Breast epithelium (tissue), 4 donors: ENCODE measurements at regions not wholly inside any gene's neighbourhood (a gene's known extent, or its start where the extent isn't known, plus 50 kb on each side); places are given as distances from the start of the nearest gene placed in this dataset.

Source experiments
- DNase-seq, 2 donors: peaks; one replicate each; pipeline ENCODE4 v3.0.0-alpha.2; 2019; ENCODE audit warnings: low spot score in 2 of 2
- H3K27ac ChIP-seq, 2 donors: fragments of 200-600 bp; sonication (generic) in 1 of 2; one replicate each; pipeline ENCODE4 v1.5.1; 2016 to 2019; ENCODE audit warnings: mild to moderate bottlenecking in 1 of 2
- H3K27me3 ChIP-seq, 2 donors: fragments of 200-600 bp; sonication (generic) in 1 of 2; one replicate each; pipeline versions ENCODE4 v1.5.1 to v1.6.0; 2017 to 2019; ENCODE audit warnings: control low read depth in 1 of 2, mild to moderate bottlenecking in 1 of 2
- H3K36me3 ChIP-seq: fragments of 200-600 bp; one replicate; pipeline ENCODE4 v1.5.1; 2019
- H3K4me1 ChIP-seq, 2 donors: fragments of 200-600 bp; sonication (generic); one replicate each; pipeline ENCODE4 v1.5.1; 2016 to 2019; ENCODE audit warnings: control low read depth in 1 of 2
- H3K4me3 ChIP-seq, 3 donors: fragments of 200-600 bp; sonication (generic); 1 replicate in 2 of 3; 2 replicates in 1 of 3; pipeline ENCODE4 v1.5.1; 2016 to 2019; ENCODE audit warnings: mild to moderate bottlenecking in 3 of 3, moderate library complexity in 2 of 3
- H3K9me3 ChIP-seq, 2 donors: fragments of 200-600 bp; sonication (generic) in 1 of 2; one replicate each; pipeline ENCODE4 v1.5.1; 2016 to 2019; ENCODE audit warnings: control low read depth in 1 of 2
- CTCF ChIP-seq, 3 donors: fragments of 450-650 bp; IDR thresholded peaks; one replicate each; pipeline ENCODE4 v1.5.1; 2016 to 2017; ENCODE audit warnings: antibody characterized with exemption in 3 of 3, mild to moderate bottlenecking in 3 of 3, moderate library complexity in 3 of 3
- POLR2A ChIP-seq: fragments of 450-650 bp; IDR thresholded peaks from one replicate; pipeline ENCODE4 v1.6.1; 2016; ENCODE audit warnings: antibody characterized with exemption, mild to moderate bottlenecking, moderate library complexity
- POLR2AphosphoS5 ChIP-seq, 3 donors: sonication (generic); formaldehyde crosslinking; IDR thresholded peaks; one replicate each; pipeline ENCODE4 v1.6.1; 2017; ENCODE audit warnings: antibody characterized with exemption in 3 of 3
- intact Hi-C: fragments of 100-400 bp; cut with DNase I; formaldehyde crosslinking; loops from one replicate; pipeline ENCODE4 v1.15.1; 2023; ENCODE audit warnings: low total_unique reads

- no peaks in the 10 kb centered on the region for H3K4me1 ChIP-seq
- no peak overlapping the region for H3K27ac ChIP-seq
- H3K36me3 ChIP-seq: no peaks in the 10 kb centered on the region
- intact Hi-C loops: no loop called here
- no peak overlapping the region for H3K4me3 ChIP-seq
- no peaks in the 10 kb centered on the region for H3K27me3 ChIP-seq
- no peak for DNase-seq
- TF ChIP-seq POLR2AphosphoS5 (IDR thresholded peaks at IDR 0.05): no peak
- no peak for TF ChIP-seq CTCF (IDR thresholded peaks at IDR 0.05)
- TF ChIP-seq POLR2A: no peak
- H3K9me3 ChIP-seq: no peaks in the 10 kb centered on the region
Measured at GRCh38 chr2:144082327-144082726, 437.6 kb downstream of the ZEB2 start.

- no peak for TF ChIP-seq CTCF (IDR thresholded peaks at IDR 0.05)
- no peak for TF ChIP-seq POLR2A
- no peak for TF ChIP-seq POLR2AphosphoS5 (IDR thresholded peaks at IDR 0.05)
- intact Hi-C loops: no loop called here
- H3K4me3 ChIP-seq: no peak overlapping the region
- H3K36me3 ChIP-seq: no peaks in the 10 kb centered on the region
- no peaks in the 10 kb centered on the region for H3K27me3 ChIP-seq
- no peak for DNase-seq
- H3K9me3 ChIP-seq: no peaks in the 10 kb centered on the region
- H3K27ac ChIP-seq: no peak overlapping the region
- no peaks in the 10 kb centered on the region for H3K4me1 ChIP-seq
Measured at GRCh38 chr2:144081272-144081671, 438.6 kb downstream of the ZEB2 start.

- H3K27ac ChIP-seq: no peak overlapping the region
- no peaks in the 10 kb centered on the region for H3K9me3 ChIP-seq
- H3K4me3 ChIP-seq: no peak overlapping the region
- no peak for DNase-seq
- no peaks in the 10 kb centered on the region for H3K36me3 ChIP-seq
- intact Hi-C loops: no loop called here
- TF ChIP-seq POLR2A: no peak
- TF ChIP-seq CTCF (IDR thresholded peaks at IDR 0.05): no peak
- H3K27me3 ChIP-seq: no peaks in the 10 kb centered on the region
- H3K4me1 ChIP-seq: no peaks in the 10 kb centered on the region
Measured at GRCh38 chr2:144079803-144080202, 440.1 kb downstream of the ZEB2 start.

GRCh38 chr2:144078802-144079724 lies 440.9 kb downstream of the ZEB2 start:
- intact Hi-C loops: no loop called here
- TF ChIP-seq CTCF (IDR thresholded peaks at IDR 0.05) (no peak), POLR2AphosphoS5 (IDR thresholded peaks at IDR 0.05) (no peak), POLR2A (no peak)

GRCh38 chr2:144078106-144078505 lies 441.8 kb downstream of the ZEB2 start:
- Histone ChIP-seq H3K36me3 (no peaks in the 10 kb centered on the region), H3K27me3 (no peaks in the 10 kb centered on the region), H3K4me1 (no peaks in the 10 kb centered on the region), H3K4me3 (no peak overlapping the region), H3K9me3 (no peaks in the 10 kb centered on the region), H3K27ac (no peak overlapping the region)
- no peak for DNase-seq
- intact Hi-C loops: no loop called here
- TF ChIP-seq POLR2AphosphoS5 (IDR thresholded peaks at IDR 0.05): no peak
- no peak for TF ChIP-seq POLR2A
- no peak for TF ChIP-seq CTCF (IDR thresholded peaks at IDR 0.05)

More at GRCh38 chr2:144078802-144079724, 440.9 kb downstream of the ZEB2 start:
- Histone ChIP-seq H3K36me3 (no peaks in the 10 kb centered on the region), H3K4me1 (no peaks in the 10 kb centered on the region), H3K27ac (no peak overlapping the region), H3K4me3 (no peak overlapping the region), H3K9me3 (no peaks in the 10 kb centered on the region), H3K27me3 (no peaks in the 10 kb centered on the region)
- DNase-seq: no peak
